Breast epithelium (tissue), 4 donors: ENCODE measurements at regions not wholly inside any gene's neighbourhood (a gene's known extent, or its start where the extent isn't known, plus 50 kb on each side); places are given as distances from the start of the nearest gene placed in this dataset.

ENCODE experiments used
- DNase-seq, 2 donors: peaks; one replicate each; pipeline ENCODE4 v3.0.0-alpha.2; 2019; ENCODE audit warnings: low spot score in 2 of 2
- H3K27ac ChIP-seq, 2 donors: fragments of 200-600 bp; sonication (generic) in 1 of 2; one replicate each; pipeline ENCODE4 v1.5.1; 2016 to 2019; ENCODE audit warnings: mild to moderate bottlenecking in 1 of 2
- H3K27me3 ChIP-seq, 2 donors: fragments of 200-600 bp; sonication (generic) in 1 of 2; one replicate each; pipeline versions ENCODE4 v1.5.1 to v1.6.0; 2017 to 2019; ENCODE audit warnings: control low read depth in 1 of 2, mild to moderate bottlenecking in 1 of 2
- H3K36me3 ChIP-seq: fragments of 200-600 bp; one replicate; pipeline ENCODE4 v1.5.1; 2019
- H3K4me1 ChIP-seq, 2 donors: fragments of 200-600 bp; sonication (generic); one replicate each; pipeline ENCODE4 v1.5.1; 2016 to 2019; ENCODE audit warnings: control low read depth in 1 of 2
- H3K4me3 ChIP-seq, 3 donors: fragments of 200-600 bp; sonication (generic); 1 replicate in 2 of 3; 2 replicates in 1 of 3; pipeline ENCODE4 v1.5.1; 2016 to 2019; ENCODE audit warnings: mild to moderate bottlenecking in 3 of 3, moderate library complexity in 2 of 3
- H3K9me3 ChIP-seq, 2 donors: fragments of 200-600 bp; sonication (generic) in 1 of 2; one replicate each; pipeline ENCODE4 v1.5.1; 2016 to 2019; ENCODE audit warnings: control low read depth in 1 of 2
- CTCF ChIP-seq, 3 donors: fragments of 450-650 bp; IDR thresholded peaks; one replicate each; pipeline ENCODE4 v1.5.1; 2016 to 2017; ENCODE audit warnings: antibody characterized with exemption in 3 of 3, mild to moderate bottlenecking in 3 of 3, moderate library complexity in 3 of 3
- POLR2A ChIP-seq: fragments of 450-650 bp; IDR thresholded peaks from one replicate; pipeline ENCODE4 v1.6.1; 2016; ENCODE audit warnings: antibody characterized with exemption, mild to moderate bottlenecking, moderate library complexity
- POLR2AphosphoS5 ChIP-seq, 3 donors: sonication (generic); formaldehyde crosslinking; IDR thresholded peaks; one replicate each; pipeline ENCODE4 v1.6.1; 2017; ENCODE audit warnings: antibody characterized with exemption in 3 of 3
- intact Hi-C: fragments of 100-400 bp; cut with DNase I; formaldehyde crosslinking; loops from one replicate; pipeline ENCODE4 v1.15.1; 2023; ENCODE audit warnings: low total_unique reads

GRCh38 chr7:113010377-113010776 lies 76.2 kb downstream of the GPR85 start:
- H3K4me1 ChIP-seq: no peaks in the 10 kb centered on the region
- no peaks in the 10 kb centered on the region for H3K36me3 ChIP-seq
- intact Hi-C loops: no loop called here
- no peaks in the 10 kb centered on the region for H3K27me3 ChIP-seq
- H3K4me3 ChIP-seq: no peak overlapping the region
- no peak overlapping the region for H3K27ac ChIP-seq
- no peak for DNase-seq
- TF ChIP-seq CTCF (IDR thresholded peaks at IDR 0.05) (no peak), POLR2AphosphoS5 (IDR thresholded peaks at IDR 0.05) (no peak), POLR2A (no peak)
- H3K9me3 ChIP-seq: peaks cover 0 to 11% of the 10 kb centered on the region in 2 donors

GRCh38 chr7:113008755-113009154 lies 77.9 kb downstream of the GPR85 start:
- no peaks in the 10 kb centered on the region for H3K4me1 ChIP-seq
- no peak for DNase-seq

GRCh38 chr7:113004726-113005454 lies 81.7 kb downstream of the GPR85 start:
- Histone ChIP-seq H3K9me3 (no peaks in the 10 kb centered on the region), H3K4me1 (no peaks in the 10 kb centered on the region), H3K4me3 (no peak overlapping the region), H3K27ac (no peak overlapping the region), H3K27me3 (no peaks in the 10 kb centered on the region), H3K36me3 (no peaks in the 10 kb centered on the region)
- intact Hi-C loops: no loop called here
- no peak for DNase-seq
- TF ChIP-seq CTCF (IDR thresholded peaks at IDR 0.05): no peak
- TF ChIP-seq POLR2A: no peak
- no peak for TF ChIP-seq POLR2AphosphoS5 (IDR thresholded peaks at IDR 0.05)

More at GRCh38 chr7:113008755-113009154, 77.9 kb downstream of the GPR85 start:
- Histone ChIP-seq H3K27ac (no peak overlapping the region), H3K4me3 (no peak overlapping the region), H3K36me3 (no peaks in the 10 kb centered on the region), H3K27me3 (no peaks in the 10 kb centered on the region), H3K9me3 (peaks cover 0 to 11% of the 10 kb centered on the region in 2 donors)
- TF ChIP-seq POLR2A (no peak), POLR2AphosphoS5 (IDR thresholded peaks at IDR 0.05) (no peak), CTCF (IDR thresholded peaks at IDR 0.05) (no peak)
- intact Hi-C loops: no loop called here

- Histone ChIP-seq H3K9me3 (no peaks in the 10 kb centered on the region), H3K27me3 (no peaks in the 10 kb centered on the region), H3K4me3 (no peak overlapping the region), H3K4me1 (no peaks in the 10 kb centered on the region), H3K36me3 (no peaks in the 10 kb centered on the region), H3K27ac (no peak overlapping the region)
- intact Hi-C loops: no loop called here
- DNase-seq: no peak
- TF ChIP-seq POLR2A (no peak), CTCF (IDR thresholded peaks at IDR 0.05) (no peak), POLR2AphosphoS5 (IDR thresholded peaks at IDR 0.05) (no peak)
Measured at GRCh38 chr7:113000316-113001020, 86.2 kb downstream of the GPR85 start.

GRCh38 chr7:112997831-112998230 lies 88.8 kb downstream of the GPR85 start:
- Histone ChIP-seq H3K9me3 (no peaks in the 10 kb centered on the region), H3K27me3 (no peaks in the 10 kb centered on the region), H3K36me3 (no peaks in the 10 kb centered on the region), H3K4me1 (no peaks in the 10 kb centered on the region), H3K4me3 (no peak overlapping the region), H3K27ac (no peak overlapping the region)
- intact Hi-C loops: no loop called here
- no peak for DNase-seq
- no peak for TF ChIP-seq POLR2A
- TF ChIP-seq POLR2AphosphoS5 (IDR thresholded peaks at IDR 0.05): no peak
- no peak for TF ChIP-seq CTCF (IDR thresholded peaks at IDR 0.05)
